HEK293 (cell line): ENCODE measurements at regions not wholly inside any gene's neighbourhood (a gene's known extent, or its start where the extent isn't known, plus 50 kb on each side); places are given as distances from the start of the nearest gene placed in this dataset.

Experiments used
- CTCF ChIA-PET: fragments of 350-600 bp; formaldehyde crosslinking; extraction: SDS; loops from one replicate; lab custom pipeline; 2021; ENCODE audit warnings: antibody characterized with exemption; lab: Yijun Ruan, JAX
- POLR2A ChIA-PET: fragments of 300-600 bp; formaldehyde crosslinking; extraction: SDS; loops from one replicate; lab custom pipeline; 2020; ENCODE audit warnings: antibody characterized with exemption, inconsistent platforms; lab: Yijun Ruan, JAX
- H3K27ac ChIP-seq: fragments of 200-500 bp; sonication (Bioruptor generic); 2 replicates; pipeline ENCODE4 v1.5.1; 2014; ENCODE audit warnings: low read depth, low read length, control low read depth, inconsistent platforms; ENCODE audit errors: extremely low read depth
- H3K36me3 ChIP-seq, 2 experiments: fragments of 200-500 bp in 1 of 2; sonication (Bioruptor generic) in 1 of 2; 1 replicate in 1 of 2; 2 replicates in 1 of 2; pipeline ENCODE4 v1.5.1; 2014 to 2017; ENCODE audit warnings: inconsistent platforms in 2 of 2, low read length in 2 of 2; ENCODE audit not compliant: control insufficient read depth in 2 of 2, insufficient read depth in 1 of 2
- H3K4me1 ChIP-seq: fragments of 200-500 bp; sonication (Bioruptor generic); 2 replicates; pipeline ENCODE4 v1.5.1; 2014; ENCODE audit warnings: mild to moderate bottlenecking, low read length, inconsistent platforms; ENCODE audit not compliant: control insufficient read depth, insufficient read depth
- H3K4me3 ChIP-seq: 2 replicates; pipeline ENCODE4 v1.5.1; 2011; ENCODE audit warnings: low read depth, mild to moderate bottlenecking, control low read depth, low read length, moderate library complexity
- H3K9me3 ChIP-seq: fragments of 200-500 bp; sonication (Bioruptor generic); 2 replicates; pipeline ENCODE4 v1.5.1; 2014; ENCODE audit warnings: low read depth, low read length, inconsistent platforms; ENCODE audit not compliant: control insufficient read depth, insufficient read depth
- FEZF1 ChIP-seq: fragments of 450-650 bp; formaldehyde crosslinking; IDR thresholded peaks from 2 replicates; pipeline ENCODE4 v1.5.1; 2016; ENCODE audit warnings: missing biosample characterization, missing genetic modification characterization
- GLIS1 ChIP-seq: fragments of 450-650 bp; formaldehyde crosslinking; IDR thresholded peaks from 2 replicates; pipeline ENCODE4 v1.5.1; 2016; ENCODE audit warnings: missing biosample characterization, missing genetic modification characterization
- HIC1 ChIP-seq: fragments of 450-650 bp; formaldehyde crosslinking; IDR thresholded peaks from 2 replicates; pipeline ENCODE4 v1.5.1; 2016; ENCODE audit warnings: missing biosample characterization, missing genetic modification characterization
- HOXC10 ChIP-seq: sonication (generic); formaldehyde crosslinking; IDR thresholded peaks from 2 replicates; pipeline ENCODE4 v1.8.1; 2023; ENCODE audit warnings: mild to moderate bottlenecking, missing genetic modification reagents
- KLF17 ChIP-seq: fragments of 450-650 bp; formaldehyde crosslinking; IDR thresholded peaks from 2 replicates; pipeline ENCODE4 v1.5.1; 2016; ENCODE audit warnings: missing biosample characterization, missing genetic modification characterization
- PRDM1 ChIP-seq: fragments of 450-650 bp; formaldehyde crosslinking; IDR thresholded peaks from 2 replicates; pipeline ENCODE4; 2016; ENCODE audit warnings: missing biosample characterization, missing genetic modification characterization
- REPIN1 ChIP-seq: fragments of 450-650 bp; formaldehyde crosslinking; IDR thresholded peaks from 2 replicates; pipeline ENCODE4 v1.5.1; 2017; ENCODE audit warnings: missing biosample characterization, missing genetic modification characterization, low read depth
- SALL2 ChIP-seq: fragments of 450-650 bp; formaldehyde crosslinking; IDR thresholded peaks from 2 replicates; pipeline ENCODE4 v1.5.0; 2017; ENCODE audit warnings: missing biosample characterization, mild to moderate bottlenecking, missing genetic modification characterization, borderline replicate concordance
- TCF7L2 ChIP-seq: IDR thresholded peaks from 2 replicates; pipeline ENCODE4 v1.6.1; 2011; ENCODE audit warnings: low read depth, mild to moderate bottlenecking, inconsistent platforms, low read length, moderate library complexity, borderline replicate concordance
- ZBTB20 ChIP-seq: fragments of 450-650 bp; formaldehyde crosslinking; IDR thresholded peaks from 2 replicates; pipeline ENCODE4 v1.5.1; 2016; ENCODE audit warnings: missing biosample characterization, missing genetic modification characterization
- ZNF132 ChIP-seq: fragments of 450-650 bp; formaldehyde crosslinking; IDR thresholded peaks from 2 replicates; pipeline ENCODE4 v1.5.1; 2017; ENCODE audit warnings: missing biosample characterization, missing genetic modification characterization, borderline replicate concordance
- ZNF221 ChIP-seq: fragments of 450-650 bp; formaldehyde crosslinking; IDR thresholded peaks from 2 replicates; pipeline ENCODE4 v1.5.1; 2017; ENCODE audit warnings: missing biosample characterization, missing genetic modification characterization, borderline replicate concordance
- ZNF248 ChIP-seq: fragments of 450-650 bp; formaldehyde crosslinking; IDR thresholded peaks from 2 replicates; pipeline ENCODE4 v1.5.1; 2017; ENCODE audit warnings: missing biosample characterization, missing genetic modification characterization
- ZNF280C ChIP-seq: fragments of 450-650 bp; formaldehyde crosslinking; IDR thresholded peaks from 2 replicates; pipeline ENCODE4 v1.5.1; 2016; ENCODE audit warnings: missing biosample characterization, missing genetic modification characterization
- ZNF335 ChIP-seq: fragments of 450-650 bp; formaldehyde crosslinking; conservative IDR thresholded peaks from 2 replicates; pipeline ENCODE4 v1.5.1; 2016; ENCODE audit warnings: missing biosample characterization, missing genetic modification characterization
- ZNF341 ChIP-seq: fragments of 450-650 bp; formaldehyde crosslinking; IDR thresholded peaks from 2 replicates; pipeline ENCODE4; 2016; ENCODE audit warnings: low read depth, missing biosample characterization, missing genetic modification characterization
- ZNF394 ChIP-seq: fragments of 450-650 bp; formaldehyde crosslinking; IDR thresholded peaks from 2 replicates; pipeline ENCODE4 v1.5.1; 2016; ENCODE audit warnings: missing biosample characterization, missing genetic modification characterization, mild to moderate bottlenecking, moderate library complexity, borderline replicate concordance
- ZNF514 ChIP-seq: fragments of 450-650 bp; formaldehyde crosslinking; IDR thresholded peaks from 2 replicates; pipeline ENCODE4 v1.5.1; 2016; ENCODE audit warnings: missing biosample characterization, missing genetic modification characterization
- ZNF558 ChIP-seq: fragments of 450-650 bp; formaldehyde crosslinking; IDR thresholded peaks from 2 replicates; pipeline ENCODE4 v1.5.1; 2016; ENCODE audit warnings: missing biosample characterization, missing genetic modification characterization
- ZNF629 ChIP-seq: fragments of 450-650 bp; formaldehyde crosslinking; IDR thresholded peaks from 2 replicates; pipeline ENCODE4 v1.5.1; 2017; ENCODE audit warnings: missing biosample characterization, missing genetic modification characterization
- ZNF785 ChIP-seq: fragments of 450-650 bp; formaldehyde crosslinking; IDR thresholded peaks from 2 replicates; pipeline ENCODE4 v1.5.1; 2016; ENCODE audit warnings: missing biosample characterization, missing genetic modification characterization
- ZNF830 ChIP-seq: fragments of 450-650 bp; IDR thresholded peaks from 2 replicates; pipeline ENCODE4 v1.5.0; 2018; ENCODE audit warnings: missing biosample characterization, missing genetic modification characterization, low read depth, mild to moderate bottlenecking, moderate library complexity
- TF ChIP-seq, protein P1 (sequence below): fragments of 450-650 bp; formaldehyde crosslinking; IDR thresholded peaks from 2 replicates; pipeline ENCODE4; 2016; ENCODE audit warnings: missing biosample characterization, missing genetic modification characterization
- TF ChIP-seq, protein P2 (sequence below): fragments of 450-650 bp; formaldehyde crosslinking; IDR thresholded peaks from 2 replicates; pipeline ENCODE4 v1.5.1; 2017; ENCODE audit warnings: missing biosample characterization, missing genetic modification characterization
- TF ChIP-seq, protein P3 (sequence below): fragments of 450-650 bp; formaldehyde crosslinking; IDR thresholded peaks from 2 replicates; pipeline ENCODE4 v1.5.1; 2016; ENCODE audit warnings: missing biosample characterization, missing genetic modification characterization, low read depth

- TF ChIP-seq ZNF394, result no peak
- no peak for TF ChIP-seq KLF17 (tag by site-specific recombination)
- no peak for TF ChIP-seq TCF7L2
- TF ChIP-seq ZNF248 (tag by site-specific recombination), result no peak
- TF ChIP-seq, protein P1, sequence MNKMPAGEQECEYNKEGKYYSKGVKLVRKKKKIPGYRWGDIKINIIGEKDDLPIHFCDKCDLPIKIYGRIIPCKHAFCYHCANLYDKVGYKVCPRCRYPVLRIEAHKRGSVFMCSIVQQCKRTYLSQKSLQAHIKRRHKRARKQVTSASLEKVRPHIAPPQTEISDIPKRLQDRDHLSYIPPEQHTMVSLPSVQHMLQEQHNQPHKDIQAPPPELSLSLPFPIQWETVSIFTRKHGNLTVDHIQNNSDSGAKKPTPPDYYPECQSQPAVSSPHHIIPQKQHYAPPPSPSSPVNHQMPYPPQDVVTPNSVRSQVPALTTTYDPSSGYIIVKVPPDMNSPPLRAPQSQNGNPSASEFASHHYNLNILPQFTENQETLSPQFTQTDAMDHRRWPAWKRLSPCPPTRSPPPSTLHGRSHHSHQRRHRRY (tag by site-specific recombination), result no peak
- no peak for TF ChIP-seq ZNF514 (tag by site-specific recombination)
- no peak for TF ChIP-seq ZNF341 (tag by site-specific recombination)
- TF ChIP-seq FEZF1 (tag by site-specific recombination), result peak; percentile 71
- no peak for TF ChIP-seq ZNF629
- no peak for TF ChIP-seq GLIS1 (tag by site-specific recombination)
- TF ChIP-seq, protein P2, sequence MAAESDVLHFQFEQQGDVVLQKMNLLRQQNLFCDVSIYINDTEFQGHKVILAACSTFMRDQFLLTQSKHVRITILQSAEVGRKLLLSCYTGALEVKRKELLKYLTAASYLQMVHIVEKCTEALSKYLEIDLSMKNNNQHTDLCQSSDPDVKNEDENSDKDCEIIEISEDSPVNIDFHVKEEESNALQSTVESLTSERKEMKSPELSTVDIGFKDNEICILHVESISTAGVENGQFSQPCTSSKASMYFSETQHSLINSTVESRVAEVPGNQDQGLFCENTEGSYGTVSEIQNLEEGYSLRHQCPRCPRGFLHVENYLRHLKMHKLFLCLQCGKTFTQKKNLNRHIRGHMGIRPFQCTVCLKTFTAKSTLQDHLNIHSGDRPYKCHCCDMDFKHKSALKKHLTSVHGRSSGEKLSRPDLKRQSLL (tag by site-specific recombination), result no peak
- no peak for TF ChIP-seq HOXC10
- no peak for TF ChIP-seq ZBTB20
- TF ChIP-seq ZNF785 (tag by site-specific recombination), result no peak
- peak; percentile 84 for TF ChIP-seq PRDM1
- TF ChIP-seq ZNF830 (tag by site-specific recombination), result no peak
- TF ChIP-seq ZNF335, result peak; percentile 29; the same call in 1 of the 2 replicates
- TF ChIP-seq ZNF221 (tag by site-specific recombination), result no peak
- no peak for TF ChIP-seq HIC1
- TF ChIP-seq, protein P3, sequence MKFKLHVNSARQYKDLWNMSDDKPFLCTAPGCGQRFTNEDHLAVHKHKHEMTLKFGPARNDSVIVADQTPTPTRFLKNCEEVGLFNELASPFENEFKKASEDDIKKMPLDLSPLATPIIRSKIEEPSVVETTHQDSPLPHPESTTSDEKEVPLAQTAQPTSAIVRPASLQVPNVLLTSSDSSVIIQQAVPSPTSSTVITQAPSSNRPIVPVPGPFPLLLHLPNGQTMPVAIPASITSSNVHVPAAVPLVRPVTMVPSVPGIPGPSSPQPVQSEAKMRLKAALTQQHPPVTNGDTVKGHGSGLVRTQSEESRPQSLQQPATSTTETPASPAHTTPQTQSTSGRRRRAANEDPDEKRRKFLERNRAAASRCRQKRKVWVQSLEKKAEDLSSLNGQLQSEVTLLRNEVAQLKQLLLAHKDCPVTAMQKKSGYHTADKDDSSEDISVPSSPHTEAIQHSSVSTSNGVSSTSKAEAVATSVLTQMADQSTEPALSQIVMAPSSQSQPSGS, result no peak
- H3K36me3 ChIP-seq, result no peaks in the 10 kb centered on the region
- ChIA-PET CTCF (no interaction called here), POLR2A (no interaction called here)
- peaks cover 24% of the 10 kb centered on the region for H3K4me1 ChIP-seq
- H3K9me3 ChIP-seq, result no peaks in the 10 kb centered on the region
- no peak overlapping the region; the same call in 1 of the 2 replicates for H3K27ac ChIP-seq
- H3K4me3 ChIP-seq, result no peak overlapping the region
Observed at GRCh38 chr5:56637321-56637920, 177.9 kb upstream of the MAP3K1 start.

- no peaks in the 10 kb centered on the region for H3K9me3 ChIP-seq
- H3K4me3 ChIP-seq, result no peak overlapping the region
- POLR2A ChIA-PET, result interaction anchor here (1.7 kb wide), 1 partner anchor 26 kb away, joined by 3 read pairs; no protein-coding TSS in a partner anchor
- peaks cover 21% of the 10 kb centered on the region for H3K4me1 ChIP-seq
- CTCF ChIA-PET, result no interaction called here
- no peaks in the 10 kb centered on the region for H3K36me3 ChIP-seq
- no peak overlapping the region for H3K27ac ChIP-seq
- TF ChIP-seq ZNF132 (tag by site-specific recombination) (no peak), REPIN1 (tag by site-specific recombination) (no peak), ZNF558 (no peak), ZNF280C (tag by site-specific recombination) (no peak), SALL2 (no peak)
Observed at GRCh38 chr5:56633950-56634349, 181.4 kb upstream of the MAP3K1 start.
